GM10248 (cell line): ENCODE measurements at regions not wholly inside any gene's neighbourhood (a gene's known extent, or its start where the extent isn't known, plus 50 kb on each side); places are given as distances from the start of the nearest gene placed in this dataset.
A peak's percentile ranks its signal among the peaks of the same experiment; 100 is the strongest.
"Not testable (repeated sequence)": the region's sequence is repeated elsewhere in the genome, so short reads cannot be mapped to it uniquely, and the experiment has no call there.

ENCODE experiments used
- CTCF ChIA-PET: fragments of 300-600 bp; sonication (Branson Sonifier 250); formaldehyde crosslinking; extraction: SDS; loops from one replicate; lab custom pipeline; 2021; ENCODE audit warnings: antibody characterized with exemption; lab: Yijun Ruan, JAX
- POLR2A ChIA-PET: fragments of 350-650 bp; sonication (Branson Sonifier 250); formaldehyde crosslinking; extraction: SDS; loops from one replicate; lab custom pipeline; 2020; ENCODE audit warnings: antibody characterized with exemption; lab: Yijun Ruan, JAX
- DNase-seq: peaks from one replicate; pipeline ENCODE4 v3.0.0; 2012; ENCODE audit errors: extremely low spot score
- TF ChIP-seq, protein P1 (sequence below): IDR thresholded peaks from 2 replicates; pipeline ENCODE4 v1.5.1; 2012; ENCODE audit warnings: mild to moderate bottlenecking, low read depth; ENCODE audit errors: extremely low read depth, missing control alignments, control extremely low read depth

DNA sequence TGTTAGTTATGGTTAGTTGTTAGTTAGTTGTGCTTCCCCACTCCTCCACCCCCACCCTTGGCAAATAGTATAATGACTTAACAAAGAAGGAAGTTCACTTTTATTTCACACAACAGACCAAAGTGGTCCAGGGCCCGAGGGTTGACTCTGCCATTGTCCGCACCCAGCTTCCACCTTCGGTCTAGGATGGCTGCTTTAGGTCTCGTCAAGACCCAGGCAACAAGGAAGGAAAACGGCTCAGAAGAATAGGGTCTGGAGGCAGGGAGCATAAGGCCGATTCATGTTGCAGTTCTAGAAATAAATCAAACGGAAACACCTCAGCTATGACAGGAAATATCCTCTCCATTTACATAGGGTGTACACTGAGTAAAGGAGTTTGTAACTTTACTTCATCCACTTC is 206.0 kb upstream of the CXCR4 start:
- TF ChIP-seq, protein P1, sequence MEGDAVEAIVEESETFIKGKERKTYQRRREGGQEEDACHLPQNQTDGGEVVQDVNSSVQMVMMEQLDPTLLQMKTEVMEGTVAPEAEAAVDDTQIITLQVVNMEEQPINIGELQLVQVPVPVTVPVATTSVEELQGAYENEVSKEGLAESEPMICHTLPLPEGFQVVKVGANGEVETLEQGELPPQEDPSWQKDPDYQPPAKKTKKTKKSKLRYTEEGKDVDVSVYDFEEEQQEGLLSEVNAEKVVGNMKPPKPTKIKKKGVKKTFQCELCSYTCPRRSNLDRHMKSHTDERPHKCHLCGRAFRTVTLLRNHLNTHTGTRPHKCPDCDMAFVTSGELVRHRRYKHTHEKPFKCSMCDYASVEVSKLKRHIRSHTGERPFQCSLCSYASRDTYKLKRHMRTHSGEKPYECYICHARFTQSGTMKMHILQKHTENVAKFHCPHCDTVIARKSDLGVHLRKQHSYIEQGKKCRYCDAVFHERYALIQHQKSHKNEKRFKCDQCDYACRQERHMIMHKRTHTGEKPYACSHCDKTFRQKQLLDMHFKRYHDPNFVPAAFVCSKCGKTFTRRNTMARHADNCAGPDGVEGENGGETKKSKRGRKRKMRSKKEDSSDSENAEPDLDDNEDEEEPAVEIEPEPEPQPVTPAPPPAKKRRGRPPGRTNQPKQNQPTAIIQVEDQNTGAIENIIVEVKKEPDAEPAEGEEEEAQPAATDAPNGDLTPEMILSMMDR = no peak
- CTCF ChIA-PET = interaction anchor here (1.6 kb wide), 1 partner anchor 10 kb away, joined by 4 read pairs; no protein-coding TSS in a partner anchor
- no peak for DNase-seq
- POLR2A ChIA-PET = no interaction called here

DNA sequence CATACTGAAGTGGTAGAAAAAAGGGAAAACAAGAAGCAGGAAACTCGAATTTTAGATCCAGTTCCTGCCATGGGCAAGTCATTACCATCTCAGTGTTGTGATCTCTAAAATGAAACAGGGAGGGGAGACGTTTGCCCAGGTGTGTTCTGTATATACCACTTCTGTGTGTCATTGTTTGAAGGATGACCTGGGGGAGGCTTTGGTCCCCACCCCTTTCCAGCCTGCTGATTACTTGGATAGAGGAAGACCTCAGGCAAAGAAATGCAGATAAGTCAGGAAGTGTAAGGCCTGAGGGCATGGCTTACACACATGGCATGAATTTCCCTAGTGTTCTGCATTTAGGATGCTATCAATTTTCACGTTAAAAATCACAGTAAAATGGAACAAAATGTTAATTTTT is 205.2 kb upstream of the CXCR4 start:
- DNase-seq = no peak
- ChIA-PET CTCF (interaction anchor here (1.2 kb wide), 1 partner anchor 18 kb away, joined by 5 read pairs; no protein-coding TSS in a partner anchor), POLR2A (no interaction called here)
- TF ChIP-seq, protein P1 = no peak

DNA sequence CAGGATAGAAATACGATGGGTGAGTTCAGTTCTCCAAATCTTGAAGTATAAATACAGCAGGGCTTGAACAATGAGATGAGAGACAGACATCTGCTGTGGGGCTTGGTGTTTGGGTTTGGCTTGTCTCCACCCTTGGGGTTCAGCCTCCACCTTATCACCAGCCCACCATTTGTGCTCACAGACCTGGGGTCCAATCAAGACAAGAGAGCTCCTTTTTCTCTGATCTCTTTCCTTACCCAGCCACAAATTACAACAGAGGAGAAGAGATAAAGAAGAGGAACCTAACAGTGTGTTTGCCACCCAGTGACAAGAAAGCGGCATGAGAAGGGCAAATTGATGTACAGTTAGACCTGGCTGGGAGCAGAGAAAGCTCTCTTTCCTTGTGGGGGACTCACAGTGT is 204.5 kb upstream of the CXCR4 start:
- TF ChIP-seq, protein P1 = no peak
- CTCF ChIA-PET = interaction anchor here (1.0 to 1.3 kb wide), 3 partner anchors 18 to 19 kb away, joined by 3 to 5 read pairs (median 3); no protein-coding TSS in a partner anchor
- POLR2A ChIA-PET = no interaction called here
- DNase-seq = no peak

GRCh38 chr2:136319651-136320050 is 201.7 kb upstream of the CXCR4 start:
- no peak for DNase-seq
- POLR2A ChIA-PET = no interaction called here
- TF ChIP-seq, protein P1 = no peak
- CTCF ChIA-PET = interaction anchor here (0.7 to 2.3 kb wide), 8 partner anchors 9 to 175 kb away, joined by 3 to 13 read pairs (median 3); no protein-coding TSS in a partner anchor

GRCh38 chr2:136319237-136319636 is 201.3 kb upstream of the CXCR4 start:
- POLR2A ChIA-PET = no interaction called here
- CTCF ChIA-PET = interaction anchor here (0.7 to 2.3 kb wide), 6 partner anchors 9 to 174 kb away, joined by 3 to 13 read pairs (median 4); no protein-coding TSS in a partner anchor
- TF ChIP-seq, protein P1 = no peak
- DNase-seq = peak; percentile 35

DNA sequence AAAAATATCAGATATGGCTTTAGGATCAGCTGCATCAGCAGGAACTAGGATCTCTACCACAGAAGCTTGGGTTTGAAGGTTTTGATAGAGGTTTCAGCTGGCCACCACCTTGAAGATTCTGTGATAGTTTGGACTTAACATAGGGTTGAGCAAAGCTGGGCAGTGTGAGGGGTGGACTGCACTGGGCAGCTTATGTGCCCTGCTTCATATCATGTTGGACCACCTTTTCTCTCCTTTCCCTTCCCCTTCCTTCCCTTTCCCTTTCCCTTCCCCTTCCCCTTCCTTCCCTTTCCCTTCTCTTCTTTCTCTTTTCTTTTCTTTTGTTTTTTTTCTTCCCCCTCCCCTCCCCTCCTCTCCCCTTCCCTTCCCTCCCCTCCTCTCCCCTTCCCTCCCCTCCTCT is 196.3 kb upstream of the CXCR4 start:
- ChIA-PET CTCF (interaction anchor here (0.9 to 3.5 kb wide), 9 partner anchors 10 to 93 kb away, joined by 3 to 9 read pairs (median 4); no protein-coding TSS in a partner anchor), POLR2A (no interaction called here)
- TF ChIP-seq, protein P1 = no peak
- no peak for DNase-seq

- CTCF ChIA-PET, DNase-seq: not testable (repeated sequence)
- POLR2A ChIA-PET = interaction anchor here (0.7 kb wide), 1 partner anchor 14 kb away, joined by 3 read pairs; no protein-coding TSS in a partner anchor
These were observed 194.6 kb upstream of the CXCR4 start for GRCh38 chr2:136312568-136312967.
